Fibroblast of upper back skin (primary cell): ENCODE measurements at regions not wholly inside any gene's neighbourhood (a gene's known extent, or its start where the extent isn't known, plus 50 kb on each side); places are given as distances from the start of the nearest gene placed in this dataset.
A peak's percentile ranks its signal among the peaks of the same experiment; 100 is the strongest.
"Not testable (repeated sequence)": the region's sequence is repeated elsewhere in the genome, so short reads cannot be mapped to it uniquely, and the experiment has no call there.

ENCODE experiments used
- DNase-seq: peaks from one replicate; pipeline ENCODE4 v3.0.0-alpha.2; 2013

GRCh38 chr15:99486371-99487336, 79.1 kb upstream of the MEF2A start:
- peak; percentile 66 for DNase-seq

DNA sequence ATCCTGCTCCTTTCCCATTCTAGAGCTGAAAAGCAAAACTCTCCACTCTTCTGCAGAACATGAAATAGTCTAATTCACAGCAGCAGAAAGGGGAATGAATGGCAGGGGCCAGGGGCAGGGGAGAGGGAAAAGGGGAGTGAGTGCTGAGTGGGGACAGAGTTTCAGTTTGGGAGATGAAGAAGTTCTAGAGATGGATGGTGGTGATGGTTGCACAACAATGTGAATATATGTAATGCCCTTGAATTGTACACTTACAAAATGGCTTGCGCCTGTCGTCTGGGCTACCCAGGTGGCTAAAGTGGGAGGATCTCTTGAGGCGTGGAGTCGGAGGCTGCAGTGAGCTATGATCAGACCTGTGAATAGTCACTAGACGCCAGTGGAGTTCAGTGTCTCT, 78.5 kb upstream of the MEF2A start:
- DNase-seq, result no peak

- no peak for DNase-seq
Observed at GRCh38 chr15:99492275-99492674, 73.5 kb upstream of the MEF2A start.

GRCh38 chr15:99492716-99493115, 73.1 kb upstream of the MEF2A start:
- no peak for DNase-seq

- DNase-seq, result no peak
Observed at GRCh38 chr15:99493461-99493860, 72.3 kb upstream of the MEF2A start.

DNA sequence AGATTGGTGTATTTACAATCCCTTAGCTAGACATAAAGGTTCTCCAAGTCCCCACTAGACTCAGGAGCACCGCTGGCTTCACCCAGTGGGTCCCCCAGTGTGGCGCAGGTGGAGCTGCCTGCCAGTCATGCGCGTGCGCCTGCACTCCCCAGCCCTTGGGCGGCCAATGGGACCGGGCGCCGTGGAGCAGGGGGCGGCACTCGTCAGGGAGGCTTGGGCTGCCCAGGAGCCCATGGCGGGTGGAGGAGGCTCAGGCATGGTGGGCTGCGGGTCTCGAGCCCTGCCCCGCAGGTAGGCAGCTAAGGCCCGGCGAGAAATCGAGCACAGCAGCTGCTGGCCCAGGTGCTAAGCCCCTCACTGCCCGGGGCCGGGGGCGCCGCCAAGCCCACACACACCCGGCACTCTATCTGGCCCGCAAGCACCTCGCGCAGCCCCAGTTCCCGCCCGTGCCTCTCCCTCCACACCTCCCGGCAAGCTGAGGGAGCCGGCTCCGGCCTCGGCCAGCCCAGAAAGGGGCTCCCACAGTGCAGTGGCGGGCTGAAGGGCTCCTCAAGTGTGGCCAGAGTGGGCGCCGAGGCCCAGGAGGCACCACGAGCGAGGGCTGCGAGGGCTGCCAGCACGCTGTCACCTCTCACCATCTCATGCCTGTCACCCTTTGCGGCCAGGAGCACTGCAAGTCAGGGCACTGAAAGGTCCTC, 71.1 kb upstream of the MEF2A start:
- DNase-seq, result not testable (repeated sequence)

DNA sequence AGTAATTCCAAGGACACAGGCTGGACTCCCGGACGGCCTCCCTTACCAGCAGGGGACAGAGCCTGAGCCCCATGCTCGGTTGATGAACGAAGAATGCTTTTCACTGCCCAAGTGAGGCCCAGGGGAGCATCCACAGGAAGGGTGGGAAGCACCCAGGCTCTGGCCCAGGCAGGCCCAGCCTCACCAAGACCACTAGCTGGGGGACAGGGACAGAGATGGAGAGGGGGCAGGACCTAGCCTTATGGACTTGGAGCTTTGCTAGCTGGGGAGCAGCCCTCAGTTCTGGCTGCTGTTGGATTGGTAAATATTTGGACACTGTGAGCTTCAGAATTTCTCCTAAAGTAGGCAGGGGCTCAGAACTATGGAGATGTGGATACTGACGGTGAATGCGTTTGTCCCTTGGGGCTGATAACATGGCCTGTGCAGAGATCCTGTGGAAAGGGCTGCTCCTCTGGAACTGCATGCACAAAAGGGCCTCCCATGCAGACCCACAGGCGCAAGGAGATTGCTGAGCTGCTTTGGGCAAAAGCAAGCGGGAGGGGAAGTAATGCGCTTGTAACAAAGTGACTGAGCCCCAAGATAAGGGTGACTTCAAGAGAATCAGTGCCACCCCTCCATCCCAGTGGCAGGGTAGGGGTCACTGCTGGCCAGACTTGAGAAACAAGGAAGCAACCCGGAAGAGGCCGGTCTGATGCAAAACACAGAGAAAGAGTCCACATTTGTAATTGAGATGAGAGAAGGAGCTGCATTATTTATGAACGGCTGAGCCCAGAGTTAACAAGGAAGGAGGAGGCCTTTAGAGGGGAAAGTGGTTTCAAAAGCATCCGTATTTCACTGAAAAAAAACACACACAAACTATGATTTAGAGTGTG, 70.1 kb upstream of the MEF2A start:
- DNase-seq, result no peak

- DNase-seq, result no peak
Observed at GRCh38 chr15:99496302-99496629, 69.5 kb upstream of the MEF2A start.

DNA sequence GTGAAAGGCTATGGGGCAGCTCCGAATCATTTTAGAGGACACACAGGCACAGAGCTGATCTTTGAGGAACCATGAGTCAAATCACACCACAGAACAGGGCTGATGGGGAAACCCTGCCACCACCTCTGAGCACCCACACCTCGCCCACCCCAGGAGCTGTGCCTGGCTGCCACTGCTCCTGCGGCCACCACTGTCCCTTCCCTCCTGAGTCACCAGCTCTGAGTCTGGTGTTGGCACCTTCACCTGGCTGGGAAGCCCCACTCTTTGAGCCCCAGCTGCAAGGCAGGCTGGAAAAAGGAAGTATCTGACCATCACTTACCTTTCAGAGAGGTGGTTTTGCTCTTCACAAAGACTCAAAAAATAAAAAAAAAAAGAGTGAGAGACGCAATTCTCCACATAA, 63.6 kb upstream of the MEF2A start:
- no peak for DNase-seq

- no peak for DNase-seq
Observed at GRCh38 chr15:99502661-99503060, 63.1 kb upstream of the MEF2A start.

DNA sequence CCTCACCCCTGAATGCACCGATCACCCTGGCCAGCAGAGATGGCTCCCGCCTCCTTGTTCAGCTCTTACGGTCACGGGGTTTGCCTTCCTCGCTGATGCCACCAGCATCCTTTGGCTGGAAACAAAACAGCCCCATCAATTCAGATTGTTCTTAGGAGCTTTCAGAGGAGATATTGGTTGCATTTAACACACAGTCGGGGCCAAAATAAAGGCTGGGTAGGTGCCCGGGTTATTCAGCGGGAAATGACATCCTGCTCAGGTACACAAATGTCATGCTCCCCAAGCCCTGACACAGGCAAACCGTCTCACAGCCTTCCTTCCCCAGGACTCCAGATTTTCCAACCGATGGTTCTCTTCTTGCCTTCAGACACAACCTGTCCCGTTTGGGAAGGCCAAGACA, 62.4 kb upstream of the MEF2A start:
- DNase-seq, result no peak

- no peak for DNase-seq
Observed at GRCh38 chr15:99504071-99504822, 61.5 kb upstream of the MEF2A start.

DNA sequence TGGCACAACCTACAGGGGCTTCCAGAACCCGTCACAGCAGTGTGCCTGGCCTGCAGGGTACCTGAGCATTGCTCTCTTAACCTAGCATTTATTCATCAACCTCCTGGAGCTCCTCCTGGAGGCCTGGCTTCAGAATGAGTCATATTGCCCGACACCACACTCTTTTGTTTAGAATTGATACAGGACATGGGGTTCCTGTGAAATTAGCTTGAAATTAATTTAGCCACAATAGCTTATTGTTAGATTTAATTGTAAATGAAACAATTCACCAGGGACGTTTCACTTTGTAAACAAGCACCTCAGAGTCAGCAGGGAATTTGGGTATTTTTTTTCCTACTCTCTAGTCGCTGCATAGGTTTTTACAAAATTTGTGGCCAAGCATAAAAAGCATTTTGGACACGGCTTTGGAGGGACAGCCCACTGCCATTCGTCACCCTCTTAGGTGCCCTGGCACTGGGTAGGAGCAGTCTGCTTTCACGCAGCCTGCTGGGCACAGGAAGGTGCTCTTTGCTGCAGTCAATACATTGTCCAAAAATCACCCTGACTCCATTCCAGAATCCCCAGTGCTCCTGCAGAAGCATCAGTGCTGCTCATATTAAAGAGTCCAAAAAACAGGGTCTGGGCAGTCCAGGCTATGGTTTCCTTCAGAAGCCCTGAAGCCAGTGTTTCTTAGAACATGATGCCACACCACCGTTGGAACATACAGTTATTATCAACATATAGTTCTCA, 60.8 kb upstream of the MEF2A start:
- DNase-seq, result peak; percentile 9

GRCh38 chr15:99506399-99506798, 59.4 kb upstream of the MEF2A start:
- peak; percentile 13 for DNase-seq

DNA sequence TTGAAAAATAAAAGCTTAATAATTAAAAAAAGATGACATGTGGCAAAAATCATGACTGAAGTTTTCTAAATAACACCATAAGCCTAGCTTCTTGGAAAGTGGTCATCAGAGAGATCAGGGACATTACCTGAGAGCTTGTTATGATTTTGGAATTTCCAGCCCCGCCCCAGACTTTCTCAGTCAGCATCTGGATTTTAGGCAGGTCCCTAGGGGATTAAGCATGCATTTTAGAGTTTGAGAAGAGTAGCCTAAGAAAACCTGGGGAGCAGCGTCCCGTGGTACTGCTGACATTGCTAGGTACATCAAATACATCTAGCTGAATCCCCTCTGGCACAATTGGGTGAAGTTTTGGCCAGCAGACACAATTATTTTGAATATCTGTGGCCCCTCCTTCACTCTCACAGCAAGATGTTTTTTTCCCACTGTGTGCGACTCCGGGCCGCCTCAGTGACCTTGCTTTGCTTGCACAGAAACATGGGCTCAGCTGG, 58.7 kb upstream of the MEF2A start:
- DNase-seq, result no peak

- peak; percentile 69 for DNase-seq
Observed at GRCh38 chr15:99507504-99508310, 58.1 kb upstream of the MEF2A start.

DNA sequence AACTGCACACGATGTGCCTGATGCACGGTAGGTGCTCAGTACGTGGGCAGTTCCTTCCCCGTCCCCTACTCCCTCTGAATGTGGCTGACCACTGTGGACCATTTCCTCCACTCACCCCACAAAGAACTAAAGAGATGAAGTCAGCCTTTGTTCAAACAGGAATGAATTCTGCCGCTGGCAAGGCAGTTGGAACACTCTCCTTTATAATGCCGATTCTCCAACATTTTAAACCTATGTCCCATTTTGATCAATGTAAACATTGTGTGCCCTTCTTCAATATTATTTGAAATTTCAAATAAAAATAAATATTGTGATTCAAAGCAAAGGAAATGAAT, 57.5 kb upstream of the MEF2A start:
- no peak for DNase-seq

DNA sequence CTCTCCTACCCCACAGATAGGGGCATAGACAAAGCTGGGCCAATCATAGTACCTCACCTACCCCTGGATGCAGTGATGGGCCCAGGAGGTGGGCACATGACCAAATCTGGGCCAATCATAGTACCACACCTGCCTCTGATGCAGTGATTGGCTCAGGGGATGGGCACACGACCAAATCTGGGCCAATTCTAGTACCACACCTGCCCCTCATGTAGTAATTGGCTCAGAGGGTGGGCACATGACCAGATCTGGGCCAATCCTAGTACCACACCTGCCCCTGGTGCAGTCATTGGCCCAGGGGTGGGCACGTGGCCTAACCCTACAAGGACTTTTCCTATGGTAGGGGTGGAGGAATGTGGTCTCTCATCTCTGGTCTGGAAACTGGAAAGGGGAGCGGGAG, 56.9 kb upstream of the MEF2A start:
- DNase-seq, result no peak

- DNase-seq, result no peak
Observed at GRCh38 chr15:99509686-99510461, 55.9 kb upstream of the MEF2A start.

DNA sequence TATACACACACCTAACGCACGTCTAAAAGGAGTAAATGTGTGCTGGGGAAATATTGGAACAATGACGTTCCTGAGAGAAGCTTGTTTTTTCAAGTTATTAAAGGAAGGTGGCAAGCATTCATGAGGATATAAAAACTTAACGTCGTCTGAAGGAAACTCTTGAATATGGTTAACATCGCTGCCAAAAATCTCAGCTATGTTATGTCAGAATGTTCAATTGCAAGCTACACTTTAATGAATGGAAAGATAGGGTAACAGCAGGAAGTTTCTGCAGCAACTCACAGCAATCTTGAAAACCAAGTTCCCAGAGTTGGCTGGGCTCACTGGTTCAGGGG, 54.3 kb upstream of the MEF2A start:
- DNase-seq, result peak; percentile 83
